ENCODE measurements at regions not wholly inside any gene's neighbourhood (a gene's known extent, or its start where the extent isn't known, plus 50 kb on each side); places are given as distances from the start of the nearest gene placed in this dataset.

- TF ChIP-seq CTCF (conservative IDR thresholded peaks at IDR 0.05 in 1 of 2, IDR thresholded peaks at IDR 0.05 in 1 of 2; ENCODE audit: extremely low read depth in 1 of 2, insufficient read depth in 1 of 2, low read depth in 1 of 2, low read length in 2 of 2) (no peak), EZH2 (IDR thresholded peaks at IDR 0.05; ENCODE audit: borderline replicate concordance, low read length) (no peak)
Measured at GRCh38 chr11:92740276-92740675, 229.2 kb upstream of the MTNR1B start.
